22Rv1 (cell line): ENCODE measurements at regions not wholly inside any gene's neighbourhood (a gene's known extent, or its start where the extent isn't known, plus 50 kb on each side); places are given as distances from the start of the nearest gene placed in this dataset.

Experiments
- CTCF ChIP-seq: fragments of 450-650 bp; IDR thresholded peaks from 2 replicates; pipeline ENCODE4 v1.5.1; 2017; ENCODE audit warnings: mild to moderate bottlenecking
- ZFX ChIP-seq: fragments of 450-650 bp; IDR thresholded peaks from 2 replicates; pipeline ENCODE4 v1.6.1; 2017; ENCODE audit warnings: antibody characterized with exemption, borderline replicate concordance

- no peak for TF ChIP-seq CTCF
- TF ChIP-seq ZFX: no peak
Observed at GRCh38 chr10:35912615-35913569, 270.8 kb upstream of the FZD8 start.
